OCI-LY7 (cell line): ENCODE measurements at regions not wholly inside any gene's neighbourhood (a gene's known extent, or its start where the extent isn't known, plus 50 kb on each side); places are given as distances from the start of the nearest gene placed in this dataset.

ENCODE experiments used
- BruUV-seq: library from RNA; stranded (reverse); fragments of 400-500 nt; replicated peaks from 2 replicates; lab custom pipeline; 2021; lab: Mats Ljungman, UMichigan
- CTCF ChIA-PET: fragments of 300-600 bp; sonication (Branson Sonifier 250); formaldehyde crosslinking; loops from one replicate; lab custom pipeline; 2022; ENCODE audit warnings: antibody characterized with exemption; ENCODE audit not compliant: unreplicated experiment; lab: Charles Lee
- POLR2A ChIA-PET: fragments of 300-600 bp; sonication (Branson Sonifier 250); formaldehyde crosslinking; loops from one replicate; lab custom pipeline; 2022; ENCODE audit warnings: antibody characterized with exemption; lab: Charles Lee
- DNase-seq: peaks from one replicate; pipeline ENCODE4 v3.0.0-alpha.2; 2015; ENCODE audit warnings: low spot score
- H2AFZ ChIP-seq: fragments of 200-600 bp; sonication (generic), shearing (Covaris generic); 2 replicates; pipeline ENCODE4 v1.6.1; 2014; ENCODE audit warnings: mild to moderate bottlenecking, antibody characterized with exemption, low read length, moderate library complexity
- H3K27ac ChIP-seq: fragments of 200-600 bp; sonication (generic); 2 replicates; pipeline ENCODE4 v1.5.1; 2014; ENCODE audit warnings: mixed run types, low read depth, mild to moderate bottlenecking, moderate library complexity, low read length, inconsistent platforms; ENCODE audit not compliant: poor library complexity, severe bottlenecking
- H3K36me3 ChIP-seq: fragments of 200-600 bp; sonication (generic); 2 replicates; pipeline ENCODE4 v1.6.1; 2014; ENCODE audit warnings: mild to moderate bottlenecking, antibody characterized with exemption, low read length, moderate library complexity, mixed read lengths; ENCODE audit not compliant: insufficient read depth
- H3K4me1 ChIP-seq: fragments of 200-600 bp; sonication (generic); 2 replicates; pipeline ENCODE4 v1.5.1; 2014; ENCODE audit warnings: mild to moderate bottlenecking, low read length; ENCODE audit not compliant: insufficient read depth, poor library complexity, severe bottlenecking
- H3K4me2 ChIP-seq: fragments of 200-600 bp; sonication (generic); 2 replicates; pipeline ENCODE4 v1.6.1; 2014; ENCODE audit warnings: mild to moderate bottlenecking, low read length
- H3K4me3 ChIP-seq: fragments of 200-600 bp; sonication (generic); 2 replicates; pipeline ENCODE4 v1.5.1; 2014; ENCODE audit warnings: mild to moderate bottlenecking, low read depth, low read length; ENCODE audit not compliant: poor library complexity, severe bottlenecking
- H3K79me2 ChIP-seq: fragments of 200-600 bp; sonication (generic); 2 replicates; pipeline ENCODE4 v1.6.1; 2016; ENCODE audit warnings: low read depth, mild to moderate bottlenecking, low read length, moderate library complexity, mixed read lengths; ENCODE audit not compliant: insufficient read depth
- H3K9me2 ChIP-seq: fragments of 200-600 bp; sonication (generic); 2 replicates; pipeline ENCODE4 v1.6.1; 2016; ENCODE audit warnings: mild to moderate bottlenecking, low read length, mixed read lengths; ENCODE audit not compliant: insufficient read depth
- H3K9me3 ChIP-seq: fragments of 200-600 bp; sonication (generic); 2 replicates; pipeline ENCODE4 v1.6.1; 2014; ENCODE audit warnings: mild to moderate bottlenecking, mixed run types, low read length, mixed read lengths
- H4K20me1 ChIP-seq: fragments of 200-600 bp; sonication (generic); 2 replicates; pipeline ENCODE4 v1.6.1; 2014; ENCODE audit warnings: mild to moderate bottlenecking, antibody characterized with exemption, low read length, moderate library complexity, mixed read lengths; ENCODE audit not compliant: insufficient read depth
- CTCF ChIP-seq: fragments of 200-600 bp; sonication (generic); conservative IDR thresholded peaks from 2 replicates; pipeline ENCODE4 v1.5.1; 2014; ENCODE audit warnings: mild to moderate bottlenecking, antibody characterized with exemption, low read length, moderate library complexity, mixed read lengths
- EZH2phosphoT487 ChIP-seq: fragments of 200-600 bp; sonication (generic); IDR thresholded peaks from 2 replicates; pipeline ENCODE4 v1.6.1; 2018; ENCODE audit warnings: low read depth, borderline replicate concordance, mild to moderate bottlenecking, mixed run types, antibody characterized with exemption, low read length, moderate library complexity, mixed read lengths
- intact Hi-C: fragments of 100-400 bp; cut with micrococcal nuclease; formaldehyde crosslinking; loops from one replicate; pipeline ENCODE4 v1.10.0; 2022; ENCODE audit not compliant: unreplicated experiment

GRCh38 chr20:39246436-39246835 lies 284.3 kb downstream of the DHX35 start:
- no TSS peak for BruUV-seq
- intact Hi-C loops, result no loop called here
- H3K79me2 ChIP-seq, result no peaks in the 10 kb centered on the region
- no peak overlapping the region for H2AFZ ChIP-seq
- no peak for DNase-seq
- no peaks in the 10 kb centered on the region for H3K36me3 ChIP-seq
- no peak overlapping the region for H3K27ac ChIP-seq
- H3K4me1 ChIP-seq, result no peaks in the 10 kb centered on the region
- POLR2A ChIA-PET, result interaction anchor here (1.1 kb wide), 1 partner anchor 20 kb away, joined by 4 read pairs; no protein-coding TSS in a partner anchor
- H3K4me2 ChIP-seq, result no peak overlapping the region
- no peaks in the 10 kb centered on the region for H3K9me3 ChIP-seq
- no peak overlapping the region for H3K4me3 ChIP-seq
- CTCF ChIA-PET, result no interaction called here
- no peaks in the 10 kb centered on the region for H4K20me1 ChIP-seq
- TF ChIP-seq EZH2phosphoT487, result no peak
- TF ChIP-seq CTCF, result no peak
- H3K9me2 ChIP-seq, result no peaks in the 10 kb centered on the region

GRCh38 chr20:39245685-39246311 lies 283.7 kb downstream of the DHX35 start:
- ChIA-PET CTCF (no interaction called here), POLR2A (no interaction called here)
- H3K79me2 ChIP-seq, result no peaks in the 10 kb centered on the region
- no peak overlapping the region for H2AFZ ChIP-seq
- no TSS peak for BruUV-seq
- no peaks in the 10 kb centered on the region for H3K9me3 ChIP-seq
- no peak for DNase-seq
- H4K20me1 ChIP-seq, result no peaks in the 10 kb centered on the region
- no peak overlapping the region for H3K4me3 ChIP-seq
- no peak overlapping the region for H3K4me2 ChIP-seq
- H3K36me3 ChIP-seq, result no peaks in the 10 kb centered on the region
- H3K4me1 ChIP-seq, result no peaks in the 10 kb centered on the region
- H3K27ac ChIP-seq, result no peak overlapping the region
- intact Hi-C loops, result no loop called here
- no peaks in the 10 kb centered on the region for H3K9me2 ChIP-seq
- no peak for TF ChIP-seq CTCF
- no peak for TF ChIP-seq EZH2phosphoT487

- Histone ChIP-seq H3K27ac (no peak overlapping the region), H3K9me2 (no peaks in the 10 kb centered on the region), H3K36me3 (no peaks in the 10 kb centered on the region), H2AFZ (no peak overlapping the region), H3K4me1 (no peaks in the 10 kb centered on the region), H3K4me3 (no peak overlapping the region), H3K9me3 (no peaks in the 10 kb centered on the region), H3K79me2 (no peaks in the 10 kb centered on the region), H4K20me1 (no peaks in the 10 kb centered on the region), H3K4me2 (no peak overlapping the region)
- intact Hi-C loops, result no loop called here
- no peak for TF ChIP-seq CTCF
- no peak for TF ChIP-seq EZH2phosphoT487
- no TSS peak for BruUV-seq
- DNase-seq, result no peak
- POLR2A ChIA-PET, result no interaction called here
- CTCF ChIA-PET, result no interaction called here
Observed at GRCh38 chr20:39243962-39244361, 281.8 kb downstream of the DHX35 start.
